Neural progenitor cell (in vitro differentiated cells): ENCODE measurements at regions not wholly inside any gene's neighbourhood (a gene's known extent, or its start where the extent isn't known, plus 50 kb on each side); places are given as distances from the start of the nearest gene placed in this dataset.

Experiments
- DNase-seq: peaks from one replicate; pipeline ENCODE4 v3.0.0-alpha.2; 2016; ENCODE audit warnings: low spot score
- H2AFZ ChIP-seq: fragments of 200-600 bp; sonication (generic); replicated peaks from 2 replicates; pipeline ENCODE4 v1.6.1; 2016; ENCODE audit warnings: antibody characterized with exemption
- H3F3A ChIP-seq: fragments of 200-600 bp; sonication (generic); 2 replicates; pipeline ENCODE4 v1.6.1; 2016; ENCODE audit warnings: antibody characterized with exemption, low read depth
- H3K27ac ChIP-seq: fragments of 200-600 bp; sonication (generic); 2 replicates; pipeline ENCODE4 v1.5.1; 2016; ENCODE audit warnings: mild to moderate bottlenecking
- H3K27me3 ChIP-seq: fragments of 200-600 bp; sonication (generic); 2 replicates; pipeline ENCODE4 v1.6.1; 2016; ENCODE audit warnings: mild to moderate bottlenecking, moderate library complexity
- H3K36me3 ChIP-seq: fragments of 200-600 bp; sonication (generic); 2 replicates; pipeline ENCODE4 v1.5.1; 2016
- H3K4me1 ChIP-seq: fragments of 200-600 bp; sonication (generic); 2 replicates; pipeline ENCODE4 v1.6.1; 2016; ENCODE audit warnings: mixed run types
- H3K4me2 ChIP-seq: fragments of 200-600 bp; sonication (generic); 2 replicates; pipeline ENCODE4 v1.6.1; 2016
- H3K4me3 ChIP-seq: fragments of 200-600 bp; sonication (generic); 2 replicates; pipeline ENCODE4 v1.5.1; 2016
- H3K79me2 ChIP-seq: fragments of 200-600 bp; sonication (generic); 2 replicates; pipeline ENCODE4 v1.6.1; 2016; ENCODE audit warnings: low read depth
- H3K9ac ChIP-seq: fragments of 200-600 bp; sonication (generic); 2 replicates; pipeline ENCODE4 v1.6.1; 2016
- H3K9me3 ChIP-seq: fragments of 200-600 bp; sonication (generic); 2 replicates; pipeline ENCODE4 v1.5.1; 2016; ENCODE audit warnings: low read depth
- H4K20me1 ChIP-seq: fragments of 200-600 bp; sonication (generic); 2 replicates; pipeline ENCODE4 v1.6.1; 2016; ENCODE audit warnings: low read depth
- H3K27ac Mint-ChIP-seq: 3 replicates; pipeline ENCODE4 v1.8.0; 2021; ENCODE audit warnings: mixed read lengths
- H3K27me3 Mint-ChIP-seq: 2 replicates; pipeline ENCODE4 v1.8.0; 2022; ENCODE audit warnings: low read depth, mild to moderate bottlenecking, inconsistent platforms, moderate library complexity, mixed read lengths; ENCODE audit not compliant: insufficient read depth
- H3K36me3 Mint-ChIP-seq: 3 replicates; pipeline ENCODE4 v1.8.0; 2021; ENCODE audit warnings: mixed read lengths
- H3K4me1 Mint-ChIP-seq: 3 replicates; pipeline ENCODE4 v1.8.0; 2021; ENCODE audit warnings: mixed read lengths
- H3K4me3 Mint-ChIP-seq: 3 replicates; pipeline ENCODE4 v1.8.0; 2021; ENCODE audit warnings: mild to moderate bottlenecking, moderate library complexity, mixed read lengths
- H3K9me3 Mint-ChIP-seq: 3 replicates; pipeline ENCODE4 v1.8.0; 2020; ENCODE audit warnings: mixed read lengths
- EZH2 ChIP-seq: fragments of 200-600 bp; sonication (generic); IDR thresholded peaks from 2 replicates; pipeline ENCODE4 v1.6.1; 2017; ENCODE audit warnings: antibody characterized with exemption, mild to moderate bottlenecking, moderate library complexity
- EZH2phosphoT487 ChIP-seq: fragments of 200-600 bp; sonication (generic); IDR thresholded peaks from 2 replicates; pipeline ENCODE4 v1.6.1; 2017; ENCODE audit warnings: antibody characterized with exemption
- TF ChIP-seq, protein P1 (sequence below): fragments of 200-600 bp; sonication (generic); IDR thresholded peaks from 2 replicates; pipeline ENCODE4 v1.5.1; 2017; ENCODE audit warnings: antibody characterized with exemption, mild to moderate bottlenecking

DNA sequence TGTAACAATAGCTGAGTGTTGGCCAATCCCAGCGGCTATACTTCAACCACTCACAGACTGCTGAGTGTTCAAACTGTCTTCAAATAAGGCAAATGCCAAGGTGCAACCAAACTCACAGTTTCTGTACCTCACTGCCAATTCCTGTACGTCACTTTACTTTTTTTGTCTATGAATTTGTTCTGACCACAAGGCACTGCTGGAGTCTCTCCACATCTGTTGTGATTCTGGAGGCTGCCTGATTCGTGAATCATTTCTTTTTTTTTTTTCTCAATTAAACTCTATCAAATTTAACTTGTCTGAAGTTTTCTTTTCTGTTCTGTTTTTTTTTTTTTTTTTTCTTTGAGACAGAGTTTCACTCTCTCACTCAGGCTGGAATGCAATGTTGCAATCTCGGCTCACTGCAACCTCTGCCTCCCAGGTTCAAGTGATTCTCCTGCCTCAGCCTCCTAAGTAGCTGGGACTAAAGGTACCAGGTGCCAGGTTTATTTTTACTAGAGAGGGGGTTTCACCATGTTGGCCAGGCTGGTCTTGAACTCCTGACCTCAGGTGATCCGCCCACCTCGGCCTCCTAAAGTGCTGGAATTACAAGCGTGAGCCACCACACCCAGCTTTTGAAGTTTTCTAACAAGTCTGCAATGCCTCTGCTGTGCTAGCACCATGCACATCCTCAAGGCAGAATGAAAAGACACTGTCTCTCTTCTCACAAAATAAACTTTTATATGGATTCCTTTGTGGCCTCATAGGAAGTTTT lies 401.7 kb downstream of the IRS2 start:
- Histone ChIP-seq H3K9me3 (no peaks in the 10 kb centered on the region), H3K27me3 (no peaks in the 10 kb centered on the region), H2AFZ (no peak overlapping the region), H3K27ac (no peak overlapping the region), H3K4me2 (no peak overlapping the region), H3K9ac (no peak overlapping the region), H3K79me2 (no peaks in the 10 kb centered on the region), H4K20me1 (no peaks in the 10 kb centered on the region), H3K4me1 (no peaks in the 10 kb centered on the region), H3F3A (no peaks in the 10 kb centered on the region), H3K4me3 (no peak overlapping the region), H3K36me3 (no peaks in the 10 kb centered on the region)
- Mint-ChIP-seq H3K27ac (no peak overlapping the region), H3K4me3 (no peak overlapping the region), H3K36me3 (no peaks in the 10 kb centered on the region), H3K9me3 (no peaks in the 10 kb centered on the region), H3K4me1 (peaks cover 2% of the 10 kb centered on the region), H3K27me3 (peaks cover 5% of the 10 kb centered on the region)
- no peak for TF ChIP-seq EZH2phosphoT487
- DNase-seq: no peak

DNA sequence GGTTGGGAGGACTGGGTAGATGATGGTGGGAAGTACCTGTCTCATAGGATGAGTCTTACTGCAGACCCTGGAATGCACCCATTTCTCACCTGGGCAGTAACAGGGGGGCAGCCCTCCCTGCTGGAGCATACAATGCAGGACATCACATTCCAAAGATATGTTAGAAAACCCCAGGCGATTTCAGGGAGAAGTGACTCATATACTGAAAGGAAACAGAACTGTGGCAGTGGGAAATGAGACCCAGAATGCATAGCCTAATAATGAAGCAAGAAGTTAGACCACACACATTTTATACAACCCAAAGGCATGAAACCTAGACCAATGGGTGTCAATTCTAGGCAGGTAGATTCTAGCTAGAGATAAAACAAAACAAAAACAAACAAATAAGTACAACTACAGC lies 402.7 kb downstream of the IRS2 start:
- Mint-ChIP-seq H3K27me3 (peaks cover 5% of the 10 kb centered on the region), H3K9me3 (no peaks in the 10 kb centered on the region), H3K4me3 (no peak overlapping the region), H3K27ac (no peak overlapping the region), H3K4me1 (peaks cover 3% of the 10 kb centered on the region), H3K36me3 (no peaks in the 10 kb centered on the region)
- Histone ChIP-seq H3K9me3 (no peaks in the 10 kb centered on the region), H2AFZ (no peak overlapping the region), H3K4me1 (peaks cover 3% of the 10 kb centered on the region), H3K4me2 (no peak overlapping the region), H3K27me3 (no peaks in the 10 kb centered on the region), H3K36me3 (no peaks in the 10 kb centered on the region), H3K79me2 (no peaks in the 10 kb centered on the region), H4K20me1 (no peaks in the 10 kb centered on the region), H3K4me3 (no peak overlapping the region), H3F3A (no peaks in the 10 kb centered on the region), H3K27ac (no peak overlapping the region), H3K9ac (no peak overlapping the region)
- no peak for TF ChIP-seq EZH2phosphoT487
- TF ChIP-seq, protein P1, sequence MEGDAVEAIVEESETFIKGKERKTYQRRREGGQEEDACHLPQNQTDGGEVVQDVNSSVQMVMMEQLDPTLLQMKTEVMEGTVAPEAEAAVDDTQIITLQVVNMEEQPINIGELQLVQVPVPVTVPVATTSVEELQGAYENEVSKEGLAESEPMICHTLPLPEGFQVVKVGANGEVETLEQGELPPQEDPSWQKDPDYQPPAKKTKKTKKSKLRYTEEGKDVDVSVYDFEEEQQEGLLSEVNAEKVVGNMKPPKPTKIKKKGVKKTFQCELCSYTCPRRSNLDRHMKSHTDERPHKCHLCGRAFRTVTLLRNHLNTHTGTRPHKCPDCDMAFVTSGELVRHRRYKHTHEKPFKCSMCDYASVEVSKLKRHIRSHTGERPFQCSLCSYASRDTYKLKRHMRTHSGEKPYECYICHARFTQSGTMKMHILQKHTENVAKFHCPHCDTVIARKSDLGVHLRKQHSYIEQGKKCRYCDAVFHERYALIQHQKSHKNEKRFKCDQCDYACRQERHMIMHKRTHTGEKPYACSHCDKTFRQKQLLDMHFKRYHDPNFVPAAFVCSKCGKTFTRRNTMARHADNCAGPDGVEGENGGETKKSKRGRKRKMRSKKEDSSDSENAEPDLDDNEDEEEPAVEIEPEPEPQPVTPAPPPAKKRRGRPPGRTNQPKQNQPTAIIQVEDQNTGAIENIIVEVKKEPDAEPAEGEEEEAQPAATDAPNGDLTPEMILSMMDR: no peak
- TF ChIP-seq EZH2: no peak
- DNase-seq: no peak

DNA sequence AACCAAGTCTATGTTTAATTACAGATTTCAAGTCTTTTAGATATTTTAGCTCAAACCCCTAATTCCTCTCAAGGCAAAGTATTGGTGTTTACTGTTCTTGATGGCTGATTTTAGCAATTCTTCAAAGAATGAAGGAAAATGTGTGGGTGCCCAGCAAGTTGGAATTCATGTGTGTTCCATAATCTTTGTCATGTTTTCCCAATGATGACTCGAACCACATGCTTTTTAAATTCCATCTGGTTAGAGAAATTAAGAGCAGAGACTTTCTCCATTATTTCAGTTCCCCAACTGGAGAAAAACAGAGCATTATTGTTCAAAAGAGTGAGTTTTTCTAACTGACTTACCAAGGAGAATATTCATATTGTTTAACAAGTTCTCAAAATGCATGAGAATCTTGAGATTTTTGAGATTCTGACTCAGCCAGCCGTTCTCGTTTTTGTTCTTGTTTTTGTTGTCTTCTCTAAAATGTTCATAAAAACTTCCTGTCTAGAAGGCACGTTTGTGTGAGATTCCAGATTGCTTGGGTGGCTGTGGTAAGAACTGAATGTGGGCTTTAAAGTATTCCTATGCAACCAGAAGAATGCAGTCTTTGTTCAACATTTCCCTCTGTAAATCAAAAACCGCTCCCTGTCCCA lies 404.7 kb downstream of the IRS2 start:
- no peak overlapping the region for H3K27ac Mint-ChIP-seq
- Histone ChIP-seq H3K4me1 (peaks cover 7% of the 10 kb centered on the region), H3K27ac (no peak overlapping the region), H3K79me2 (no peaks in the 10 kb centered on the region), H3K4me3 (no peak overlapping the region), H2AFZ (no peak overlapping the region), H3K9ac (no peak overlapping the region), H3K27me3 (no peaks in the 10 kb centered on the region), H3K36me3 (no peaks in the 10 kb centered on the region), H3K9me3 (no peaks in the 10 kb centered on the region), H3K4me2 (no peak overlapping the region), H3F3A (no peaks in the 10 kb centered on the region), H4K20me1 (no peaks in the 10 kb centered on the region)
- H3K27me3 Mint-ChIP-seq: peaks cover 7% of the 10 kb centered on the region
- H3K4me1 Mint-ChIP-seq: peaks cover 3% of the 10 kb centered on the region
- H3K9me3 Mint-ChIP-seq: no peaks in the 10 kb centered on the region
- no peak for TF ChIP-seq EZH2
- TF ChIP-seq EZH2phosphoT487: no peak
- TF ChIP-seq, protein P1: no peak
- no peaks in the 10 kb centered on the region for H3K36me3 Mint-ChIP-seq
- no peak for DNase-seq
- H3K4me3 Mint-ChIP-seq: no peak overlapping the region

DNA sequence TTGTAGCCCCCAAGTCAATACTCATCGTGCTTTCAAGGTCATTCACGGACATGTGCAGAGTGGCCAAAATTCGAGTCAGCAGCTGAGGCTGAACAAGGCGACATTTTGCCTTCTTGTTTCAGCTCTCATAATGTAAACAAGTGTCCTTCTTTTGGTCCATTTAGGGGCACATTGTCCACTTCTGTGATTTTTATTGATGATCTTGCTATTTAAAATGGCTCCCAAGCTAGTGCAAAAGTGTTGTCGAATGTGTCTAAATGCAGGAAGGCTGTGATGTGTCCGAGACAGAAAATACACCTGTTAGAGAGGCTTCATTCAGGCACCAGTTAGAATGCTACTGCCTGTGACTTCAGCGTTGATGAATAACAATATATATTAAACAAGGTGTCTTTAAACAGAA lies 405.9 kb downstream of the IRS2 start:
- H3K9me3 ChIP-seq: no peaks in the 10 kb centered on the region
- H3F3A ChIP-seq: no peaks in the 10 kb centered on the region
- H3K9me3 Mint-ChIP-seq: no peaks in the 10 kb centered on the region
- no peak overlapping the region for H3K4me2 ChIP-seq
- no peaks in the 10 kb centered on the region for H3K36me3 ChIP-seq
- H3K4me1 ChIP-seq: peaks cover 7% of the 10 kb centered on the region
- H3K79me2 ChIP-seq: no peaks in the 10 kb centered on the region
- no peak overlapping the region for H3K27ac Mint-ChIP-seq
- no peaks in the 10 kb centered on the region for H4K20me1 ChIP-seq
- DNase-seq: no peak
- no peak overlapping the region for H3K4me3 Mint-ChIP-seq
- H3K9ac ChIP-seq: no peak overlapping the region
- peaks cover 7% of the 10 kb centered on the region for H3K27me3 Mint-ChIP-seq
- no peak overlapping the region for H3K4me3 ChIP-seq
- no peak for TF ChIP-seq EZH2phosphoT487
- TF ChIP-seq EZH2: no peak
- TF ChIP-seq, protein P1: no peak
- H3K27me3 ChIP-seq: no peaks in the 10 kb centered on the region
- no peaks in the 10 kb centered on the region for H3K36me3 Mint-ChIP-seq
- peaks cover 3% of the 10 kb centered on the region for H3K4me1 Mint-ChIP-seq
- no peak overlapping the region for H2AFZ ChIP-seq
- H3K27ac ChIP-seq: no peak overlapping the region
